H1 (cell line): ENCODE measurements at regions not wholly inside any gene's neighbourhood (a gene's known extent, or its start where the extent isn't known, plus 50 kb on each side); places are given as distances from the start of the nearest gene placed in this dataset.

Source experiments
- CTCF ChIA-PET: fragments of 300-600 bp; sonication (Branson Sonifier 250); formaldehyde crosslinking; loops from one replicate; lab custom pipeline; 2021; ENCODE audit not compliant: partially characterized antibody; lab: Charles Lee
- POLR2A ChIA-PET: fragments of 300-600 bp; sonication (Branson Sonifier 250); formaldehyde crosslinking; loops from one replicate; lab custom pipeline; 2021; ENCODE audit warnings: inconsistent platforms; ENCODE audit not compliant: partially characterized antibody; lab: Charles Lee
- DNase-seq, 2 experiments: peaks; one replicate each; pipeline versions ENCODE4 v3.0.0 to v3.0.0-alpha.2; 2010 to 2022; ENCODE audit warnings: low spot score in 2 of 2, low read depth in 1 of 2, mixed read lengths in 1 of 2
- FAIRE-seq: peaks from 2 replicates; lab custom pipeline; 2011; peaks lifted over from hg19 to GRCh38; lab: Jason Lieb, UNC
- H2AFZ ChIP-seq: 2 replicates; pipeline ENCODE4 v1.8.1; 2012; ENCODE audit warnings: low read length, inconsistent platforms
- H2AK5ac ChIP-seq: 2 replicates; pipeline ENCODE4 v1.6.1; 2013; ENCODE audit warnings: low read depth, low read length
- H2BK120ac ChIP-seq: replicated peaks from 2 replicates; pipeline ENCODE3; 2013; ENCODE audit warnings: low read depth, low read length, inconsistent platforms
- H2BK12ac ChIP-seq: 2 replicates; pipeline ENCODE4 v1.6.1; 2013; ENCODE audit warnings: low read depth, low read length
- H2BK15ac ChIP-seq: 2 replicates; pipeline ENCODE4 v1.6.1; 2013; ENCODE audit warnings: low read length
- H2BK20ac ChIP-seq: 2 replicates; pipeline ENCODE4 v1.6.1; 2013; ENCODE audit warnings: low read length
- H2BK5ac ChIP-seq: 2 replicates; pipeline ENCODE4 v1.6.1; 2013; ENCODE audit warnings: low read depth, low read length
- H3K14ac ChIP-seq: 2 replicates; pipeline ENCODE4 v1.6.1; 2013; ENCODE audit warnings: inconsistent platforms; ENCODE audit not compliant: insufficient read length
- H3K18ac ChIP-seq: 2 replicates; pipeline ENCODE4 v1.6.1; 2013; ENCODE audit warnings: low read length; ENCODE audit errors: extremely low read depth
- H3K23ac ChIP-seq: 2 replicates; pipeline ENCODE4 v1.6.1; 2013; ENCODE audit warnings: inconsistent platforms; ENCODE audit not compliant: insufficient read length
- H3K23me2 ChIP-seq: 2 replicates; pipeline ENCODE4 v1.6.1; 2013; ENCODE audit warnings: low read depth, low read length
- H3K27ac ChIP-seq: 2 replicates; pipeline ENCODE4 v1.6.1; 2011; ENCODE audit warnings: low read depth, low read length, inconsistent platforms
- H3K27me3 ChIP-seq, 4 experiments: replicated peaks in 1 of 4; 1 replicate in 1 of 4; 2 replicates in 3 of 4; pipeline versions ENCODE4 v1.6.1 to v1.8.1; 2011 to 2013; ENCODE audit warnings: low read length in 3 of 4, mild to moderate bottlenecking in 3 of 4, inconsistent platforms in 2 of 4, mixed read lengths in 2 of 4, moderate library complexity in 1 of 4; ENCODE audit not compliant: control insufficient read depth in 3 of 4, insufficient read depth in 3 of 4; ENCODE audit errors: extremely low read depth in 1 of 4
- H3K36me3 ChIP-seq, 4 experiments: 2 replicates each; pipeline versions ENCODE4 v1.6.1 to v1.8.1; 2011 to 2013; ENCODE audit warnings: mild to moderate bottlenecking in 4 of 4, low read length in 3 of 4, moderate library complexity in 2 of 4, control low read depth in 1 of 4, inconsistent platforms in 1 of 4; ENCODE audit not compliant: insufficient read depth in 4 of 4, control insufficient read depth in 2 of 4
- H3K4ac ChIP-seq: replicated peaks from 2 replicates; pipeline ENCODE3; 2013; ENCODE audit warnings: low read length, low read depth, mixed read lengths, inconsistent platforms; ENCODE audit not compliant: insufficient read length
- H3K4me1 ChIP-seq, 4 experiments: replicated peaks in 1 of 4; 1 replicate in 1 of 4; 2 replicates in 3 of 4; pipeline versions ENCODE4 v1.6.1 to v1.8.1; 2011 to 2013; ENCODE audit warnings: low read length in 3 of 4, inconsistent platforms in 2 of 4, mixed read lengths in 1 of 4; ENCODE audit not compliant: insufficient read depth in 4 of 4, control insufficient read depth in 3 of 4
- H3K4me2 ChIP-seq, 2 experiments: 2 replicates each; pipeline versions ENCODE4 v1.6.1 to v1.8.1; 2011 to 2013; ENCODE audit warnings: low read depth in 2 of 2, low read length in 2 of 2, control low read depth in 1 of 2, inconsistent platforms in 1 of 2, mild to moderate bottlenecking in 1 of 2; ENCODE audit not compliant: insufficient read depth in 1 of 2
- H3K4me3 ChIP-seq, 4 experiments: fragments of 200-600, 300-600 bp in 1 of 4; sonication (generic), shearing (Covaris generic), sonication (Bioruptor Twin) in 1 of 4; 2 replicates each; pipeline versions ENCODE4 v1.5.1 to v1.8.1; 2011 to 2016; ENCODE audit warnings: low read length in 4 of 4, low read depth in 3 of 4, control low read depth in 2 of 4, inconsistent platforms in 2 of 4, mild to moderate bottlenecking in 2 of 4, mixed read lengths in 1 of 4, moderate library complexity in 1 of 4; ENCODE audit not compliant: insufficient read depth in 2 of 4; ENCODE audit errors: extremely low read depth in 1 of 4
- H3K56ac ChIP-seq: replicated peaks from 2 replicates; pipeline ENCODE3; 2013; ENCODE audit warnings: low read depth, mild to moderate bottlenecking, mixed read lengths, low read length, inconsistent platforms; ENCODE audit not compliant: insufficient read length
- H3K79me1 ChIP-seq: 2 replicates; pipeline ENCODE4 v1.6.1; 2013; ENCODE audit warnings: low read depth, low read length, control low read depth
- H3K79me2 ChIP-seq, 2 experiments: 2 replicates each; pipeline versions ENCODE4 v1.6.1 to v1.8.1; 2012 to 2013; ENCODE audit warnings: low read length in 2 of 2, mild to moderate bottlenecking in 2 of 2, inconsistent platforms in 1 of 2; ENCODE audit not compliant: insufficient read depth in 2 of 2, control insufficient read depth in 1 of 2
- H3K9ac ChIP-seq, 4 experiments: replicated peaks in 1 of 4; 1 replicate in 1 of 4; 2 replicates in 3 of 4; pipeline versions ENCODE4 v1.6.1 to v1.8.1; 2011 to 2013; ENCODE audit warnings: low read depth in 3 of 4, low read length in 3 of 4, control low read depth in 2 of 4, mild to moderate bottlenecking in 2 of 4, moderate library complexity in 2 of 4, inconsistent platforms in 1 of 4; ENCODE audit errors: extremely low read depth in 1 of 4
- H3K9me3 ChIP-seq, 2 experiments: 2 replicates each; pipeline versions ENCODE4 v1.6.1 to v1.8.1; 2012 to 2013; ENCODE audit warnings: mild to moderate bottlenecking in 2 of 2, moderate library complexity in 2 of 2, control low read depth in 1 of 2, inconsistent platforms in 1 of 2, low read depth in 1 of 2, low read length in 1 of 2, mixed read lengths in 1 of 2; ENCODE audit not compliant: insufficient read depth in 2 of 2
- H4K20me1 ChIP-seq, 2 experiments: replicated peaks in 1 of 2; 2 replicates each; pipeline versions ENCODE3 to v1.8.1; 2011 to 2013; ENCODE audit warnings: inconsistent platforms in 2 of 2, low read length in 2 of 2, mild to moderate bottlenecking in 1 of 2; ENCODE audit not compliant: insufficient read depth in 2 of 2, control insufficient read depth in 1 of 2
- H4K5ac ChIP-seq: 2 replicates; pipeline ENCODE4 v1.6.1; 2013; ENCODE audit warnings: low read length, low read depth, mixed read lengths, inconsistent platforms; ENCODE audit not compliant: insufficient read length
- H4K8ac ChIP-seq: 2 replicates; pipeline ENCODE4 v1.8.0; 2013; ENCODE audit warnings: mild to moderate bottlenecking, moderate library complexity, low read length, inconsistent platforms; ENCODE audit not compliant: insufficient read depth; ENCODE audit errors: extremely low read depth
- H4K91ac ChIP-seq: replicated peaks from 2 replicates; pipeline ENCODE3; 2013; ENCODE audit warnings: low read length, mixed read lengths, inconsistent platforms; ENCODE audit not compliant: insufficient read length
- BACH1 ChIP-seq: IDR thresholded peaks from 2 replicates; pipeline ENCODE4 v1.6.1; 2012; ENCODE audit warnings: low read length, improper control_type of control experiment
- CBX8 ChIP-seq: fragments of 300-800, 300-1000 bp; sonication (generic); IDR thresholded peaks from 2 replicates; pipeline ENCODE4 v1.7.1; 2016; ENCODE audit warnings: low read depth, low read length, borderline replicate concordance
- FOSL1 ChIP-seq: IDR thresholded peaks from 2 replicates; pipeline ENCODE4 v1.6.1; 2011; ENCODE audit warnings: mild to moderate bottlenecking, low read depth, low read length, moderate library complexity; ENCODE audit not compliant: insufficient read depth
- GABPA ChIP-seq: IDR thresholded peaks from 2 replicates; pipeline ENCODE4 v1.6.1; 2011; ENCODE audit warnings: mild to moderate bottlenecking, low read length, moderate library complexity, borderline replicate concordance; ENCODE audit not compliant: insufficient read depth
- HDAC2 ChIP-seq, 2 experiments: fragments of 300-600 bp in 1 of 2; sonication (generic) in 1 of 2; IDR thresholded peaks; 2 replicates each; pipeline ENCODE4 v1.6.1; 2011 to 2012; ENCODE audit warnings: low read depth in 2 of 2, low read length in 2 of 2, mild to moderate bottlenecking in 2 of 2, moderate library complexity in 2 of 2, borderline replicate concordance in 1 of 2, inconsistent platforms in 1 of 2
- NANOG ChIP-seq: IDR thresholded peaks from 2 replicates; pipeline ENCODE4 v1.6.1; 2011; ENCODE audit warnings: low read length, low read depth, mild to moderate bottlenecking, inconsistent platforms; ENCODE audit not compliant: insufficient read depth, poor library complexity, severe bottlenecking
- SIN3A ChIP-seq, 2 experiments: IDR thresholded peaks in 1 of 2; conservative IDR thresholded peaks in 1 of 2; 2 replicates each; pipeline ENCODE4 v1.6.1; 2011 to 2012; ENCODE audit warnings: low read length in 2 of 2, improper control_type of control experiment in 1 of 2, low read depth in 1 of 2, mild to moderate bottlenecking in 1 of 2
- SUZ12 ChIP-seq: fragments of 200-600 bp; sonication (generic); IDR thresholded peaks from 2 replicates; pipeline ENCODE4 v1.6.1; 2012; ENCODE audit warnings: mild to moderate bottlenecking, inconsistent platforms, low read length, moderate library complexity, mixed read lengths
- TCF12 ChIP-seq: IDR thresholded peaks from 2 replicates; pipeline ENCODE4 v1.6.1; 2011; ENCODE audit warnings: low read depth, mild to moderate bottlenecking, low read length
- TEAD4 ChIP-seq: IDR thresholded peaks from 2 replicates; pipeline ENCODE4 v1.6.1; 2012; ENCODE audit warnings: low read depth, low read length, inconsistent platforms, mixed read lengths
- WGBS, 2 experiments: shearing (Covaris generic) in 1 of 2; methylation state at CpG; one replicate each; pipeline versions ENCODE4 v1.1.6 to v1.1.7; 2013 to 2015; ENCODE audit warnings: low lambda C conversion rate in 2 of 2, mixed read lengths in 2 of 2, inconsistent platforms in 1 of 2, low coverage in 1 of 2, missing lambda C conversion rate in 1 of 2; ENCODE audit not compliant: insufficient replicate concordance in 2 of 2, insufficient coverage in 1 of 2, insufficient read length in 1 of 2; ENCODE audit errors: extremely low coverage in 1 of 2, missing lambda C conversion rate in 1 of 2; 5-methylcytosine and 5-hydroxymethylcytosine counted together
- TF ChIP-seq, protein P1 (sequence below): IDR thresholded peaks from 2 replicates; pipeline ENCODE4 v1.6.1; 2011; ENCODE audit warnings: low read depth, mild to moderate bottlenecking, low read length; ENCODE audit not compliant: insufficient read depth

DNA sequence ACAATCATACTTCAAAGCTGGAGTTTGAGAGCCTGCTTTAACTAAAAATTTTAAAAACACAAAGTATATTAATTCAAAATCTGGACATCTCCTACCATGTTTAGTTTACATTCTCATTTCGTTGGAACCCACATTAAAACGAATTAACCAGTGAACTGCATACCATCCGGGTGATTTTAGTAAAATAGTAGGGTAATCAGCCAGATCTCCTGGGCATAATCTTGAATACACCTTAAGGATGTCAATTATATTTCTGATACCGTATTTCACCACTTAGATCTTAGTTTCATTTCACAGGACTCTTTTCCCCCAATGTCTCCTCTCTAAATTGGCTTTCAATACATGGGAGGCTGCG is 175.6 kb upstream of the PFKP start:
- H3K4me3 ChIP-seq, result no peak overlapping the region
- no peak overlapping the region for H2BK15ac ChIP-seq
- H3K14ac ChIP-seq, result no peak overlapping the region
- no peaks in the 10 kb centered on the region for H3K9me3 ChIP-seq
- ChIA-PET CTCF (interaction anchor here (1.0 kb wide), 1 partner anchor 9 kb away, joined by 3 read pairs; no protein-coding TSS in a partner anchor), POLR2A (no interaction called here)
- WGBS, 2 experiments, result 90% methylated on average over 5 of the region's 5 CpGs; no CpG with 5 or more reads in 1 of the 2 experiments
- no peak overlapping the region for H2BK120ac ChIP-seq
- TF ChIP-seq SUZ12 (no peak), CBX8 (no peak), HDAC2 (IDR thresholded peaks at IDR 0.05; ENCODE audit: borderline replicate concordance in 1 of 2, low read depth in 2 of 2, low read length in 2 of 2) (no peak), BACH1 (no peak), TEAD4 (no peak), SIN3A (conservative IDR thresholded peaks at IDR 0.05 in 1 of 2, IDR thresholded peaks at IDR 0.05 in 1 of 2; ENCODE audit: low read depth in 1 of 2, low read length in 2 of 2) (no peak), GABPA (no peak), TCF12 (no peak), NANOG (no peak), FOSL1 (no peak)
- TF ChIP-seq, protein P1, sequence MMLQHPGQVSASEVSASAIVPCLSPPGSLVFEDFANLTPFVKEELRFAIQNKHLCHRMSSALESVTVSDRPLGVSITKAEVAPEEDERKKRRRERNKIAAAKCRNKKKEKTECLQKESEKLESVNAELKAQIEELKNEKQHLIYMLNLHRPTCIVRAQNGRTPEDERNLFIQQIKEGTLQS, result no peak
- no peak overlapping the region for H3K23ac ChIP-seq
- H3K18ac ChIP-seq, result no peak overlapping the region
- no peak overlapping the region for H3K9ac ChIP-seq
- H3K27me3 ChIP-seq, result no peaks in the 10 kb centered on the region; a peak in 1 of 7 replicates
- no peaks in the 10 kb centered on the region for H3K79me1 ChIP-seq
- H3K36me3 ChIP-seq, result no peaks in the 10 kb centered on the region
- H3K79me2 ChIP-seq, result no peaks in the 10 kb centered on the region
- no peak overlapping the region for H3K4ac ChIP-seq
- H2BK5ac ChIP-seq, result no peak overlapping the region
- H2BK20ac ChIP-seq, result no peak overlapping the region
- no peak overlapping the region for H2AK5ac ChIP-seq
- no peak overlapping the region for H4K91ac ChIP-seq
- H4K8ac ChIP-seq, result no peak overlapping the region
- peaks cover 0 to 3% (median 0%) of the 10 kb centered on the region in 4 experiments; a peak in 2 of 7 replicates for H3K4me1 ChIP-seq
- DNase-seq (no peak), FAIRE-seq (no peak)
- peaks cover 0 to 1% of the 10 kb centered on the region in 2 experiments for H4K20me1 ChIP-seq
- no peaks in the 10 kb centered on the region for H3K23me2 ChIP-seq
- H3K56ac ChIP-seq, result no peak overlapping the region
- no peak overlapping the region for H4K5ac ChIP-seq
- no peak overlapping the region for H3K27ac ChIP-seq
- no peak overlapping the region for H3K4me2 ChIP-seq
- no peak overlapping the region for H2BK12ac ChIP-seq
- H2AFZ ChIP-seq, result no peak overlapping the region
